ENCODE measurements at regions not wholly inside any gene's neighbourhood (a gene's known extent, or its start where the extent isn't known, plus 50 kb on each side); places are given as distances from the start of the nearest gene placed in this dataset.

DNA sequence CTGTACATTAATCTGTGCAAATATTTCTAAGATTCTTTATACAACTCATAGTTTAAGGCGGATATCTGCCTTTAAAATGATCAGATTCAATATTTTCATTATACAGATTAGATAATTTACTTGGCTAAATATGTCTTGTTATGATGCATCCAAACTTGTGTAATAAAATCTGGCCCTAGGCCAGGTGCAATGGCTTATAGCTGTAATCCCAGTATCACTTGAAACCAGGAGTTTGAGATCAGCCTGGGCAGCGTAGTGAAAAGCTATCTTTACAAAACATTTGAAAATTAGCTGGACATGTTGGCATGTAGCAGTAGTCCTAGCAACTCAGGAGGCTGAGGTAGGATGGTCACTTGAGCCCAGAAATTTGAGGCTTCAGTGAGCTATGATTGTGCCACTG is 2002.2 kb upstream of the ACO1 start:
- TF ChIP-seq, protein P1, sequence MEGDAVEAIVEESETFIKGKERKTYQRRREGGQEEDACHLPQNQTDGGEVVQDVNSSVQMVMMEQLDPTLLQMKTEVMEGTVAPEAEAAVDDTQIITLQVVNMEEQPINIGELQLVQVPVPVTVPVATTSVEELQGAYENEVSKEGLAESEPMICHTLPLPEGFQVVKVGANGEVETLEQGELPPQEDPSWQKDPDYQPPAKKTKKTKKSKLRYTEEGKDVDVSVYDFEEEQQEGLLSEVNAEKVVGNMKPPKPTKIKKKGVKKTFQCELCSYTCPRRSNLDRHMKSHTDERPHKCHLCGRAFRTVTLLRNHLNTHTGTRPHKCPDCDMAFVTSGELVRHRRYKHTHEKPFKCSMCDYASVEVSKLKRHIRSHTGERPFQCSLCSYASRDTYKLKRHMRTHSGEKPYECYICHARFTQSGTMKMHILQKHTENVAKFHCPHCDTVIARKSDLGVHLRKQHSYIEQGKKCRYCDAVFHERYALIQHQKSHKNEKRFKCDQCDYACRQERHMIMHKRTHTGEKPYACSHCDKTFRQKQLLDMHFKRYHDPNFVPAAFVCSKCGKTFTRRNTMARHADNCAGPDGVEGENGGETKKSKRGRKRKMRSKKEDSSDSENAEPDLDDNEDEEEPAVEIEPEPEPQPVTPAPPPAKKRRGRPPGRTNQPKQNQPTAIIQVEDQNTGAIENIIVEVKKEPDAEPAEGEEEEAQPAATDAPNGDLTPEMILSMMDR (conservative IDR thresholded peaks at IDR 0.05; ENCODE audit: low read length) = no peak
- TF ChIP-seq EZH2phosphoT487 (IDR thresholded peaks at IDR 0.05; ENCODE audit: borderline replicate concordance) = no peak

Data from Loucy (cell line).